ENCODE measurements at regions not wholly inside any gene's neighbourhood (a gene's known extent, or its start where the extent isn't known, plus 50 kb on each side); places are given as distances from the start of the nearest gene placed in this dataset.

DNA sequence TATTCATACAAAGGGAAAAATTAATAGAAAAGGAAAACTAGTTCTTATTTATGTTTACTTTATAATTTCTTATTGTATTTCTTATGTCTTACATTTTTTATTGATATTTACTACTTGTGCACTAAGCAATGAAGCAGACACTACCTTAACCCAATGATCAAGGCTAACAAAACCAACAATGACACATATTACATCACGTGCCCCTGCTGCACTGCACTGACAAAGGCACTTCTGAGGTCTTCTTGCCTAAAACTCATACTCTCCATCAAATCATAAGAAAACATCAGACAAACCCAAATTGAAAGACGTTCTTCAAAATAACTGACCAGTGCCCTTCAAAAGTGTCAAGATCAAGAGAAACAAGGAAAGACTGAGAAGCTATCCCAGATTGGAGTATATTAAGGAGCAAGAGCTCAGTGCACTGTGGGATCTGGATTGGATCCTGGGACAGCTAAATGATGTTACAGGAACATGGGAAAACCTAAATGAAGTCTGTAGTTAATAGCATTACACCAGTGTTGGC, 230.9 kb downstream of the AUH start:
- H3K36me3 ChIP-seq, result no peaks in the 10 kb centered on the region
- H3K4me3 ChIP-seq, result no peak overlapping the region
- H3K4me1 ChIP-seq, result no peaks in the 10 kb centered on the region
- ATAC-seq (no peak), DNase-seq (no peak)
- no peaks in the 10 kb centered on the region for H3K27me3 ChIP-seq
- intact Hi-C loops (cut with DNase I; ENCODE audit: low total_unique reads) (loop anchor here (10.0 kb wide), 1 partner anchor 534 kb away; no protein-coding TSS in a partner anchor), in situ Hi-C loops (cut with MboI; ENCODE audit: low sequenced_read_pairs in 4 of 4) (no loop called here)
- no peaks in the 10 kb centered on the region for H3K9me3 ChIP-seq
- H3K27ac ChIP-seq, result no peak overlapping the region
- TF ChIP-seq POLR2A (IDR thresholded peaks at IDR 0.05), result no peak
- TF ChIP-seq CTCF (IDR thresholded peaks at IDR 0.05 in 4 of 5, conservative IDR thresholded peaks at IDR 0.05 in 1 of 5), result no peak

DNA sequence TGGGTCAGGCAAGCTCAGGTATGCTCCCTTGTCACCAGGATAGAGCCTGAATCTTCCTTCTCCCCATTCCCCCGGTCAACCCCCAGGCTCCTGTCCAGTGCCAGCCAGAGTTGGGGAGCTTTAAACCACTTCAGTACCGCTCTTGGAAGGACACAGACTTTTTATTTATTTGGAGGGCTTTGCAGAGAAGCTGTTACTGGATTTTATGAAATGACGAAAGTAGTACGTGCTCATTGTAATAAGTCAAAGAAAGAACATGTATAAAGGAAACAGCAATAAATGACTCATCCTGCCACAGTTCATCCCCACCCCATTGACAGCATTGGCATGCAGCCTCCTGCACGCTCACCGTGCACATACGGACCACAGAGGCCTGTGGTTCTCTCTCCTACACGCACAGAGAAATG, 230.3 kb downstream of the AUH start:
- TF ChIP-seq POLR2A (IDR thresholded peaks at IDR 0.05) (no peak), CTCF (IDR thresholded peaks at IDR 0.05 in 4 of 5, conservative IDR thresholded peaks at IDR 0.05 in 1 of 5) (no peak)
- Histone ChIP-seq H3K27ac (no peak overlapping the region), H3K9me3 (no peaks in the 10 kb centered on the region), H3K27me3 (no peaks in the 10 kb centered on the region), H3K4me1 (no peaks in the 10 kb centered on the region), H3K4me3 (no peak overlapping the region), H3K36me3 (no peaks in the 10 kb centered on the region)
- peak; percentile 33 to 42 for ATAC-seq
- DNase-seq, result no peak
- intact Hi-C loops (cut with DNase I; ENCODE audit: low total_unique reads) (loop anchor here (10.0 kb wide), 1 partner anchor 533 kb away; no protein-coding TSS in a partner anchor), in situ Hi-C loops (cut with MboI; ENCODE audit: low sequenced_read_pairs in 4 of 4) (no loop called here)

DNA sequence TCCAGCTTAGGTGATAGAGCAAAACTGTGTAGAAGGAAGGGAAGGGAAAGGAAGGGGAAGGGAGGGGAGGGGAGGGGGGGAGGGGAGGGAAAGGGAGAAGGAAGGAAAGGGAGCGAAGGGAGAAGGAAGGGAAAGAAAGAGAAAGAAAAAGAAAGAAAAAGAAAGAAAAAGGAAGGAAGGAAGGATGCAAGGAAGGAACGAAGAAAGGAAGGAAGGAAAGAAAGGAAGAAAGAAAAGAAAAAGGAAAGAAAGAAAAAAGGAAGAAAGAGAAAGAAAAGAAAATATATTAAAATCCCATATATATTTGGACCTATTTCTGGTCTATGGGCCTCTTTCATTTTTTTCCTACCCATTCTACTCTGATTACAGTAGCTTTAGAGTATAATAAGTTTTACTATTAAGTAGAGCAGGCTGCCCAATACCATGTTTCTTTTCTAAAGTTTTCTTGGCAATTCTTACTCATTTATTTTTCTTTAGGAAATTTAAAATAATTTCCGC, 229.1 kb downstream of the AUH start:
- DNase-seq (no peak), ATAC-seq (no peak)
- intact Hi-C loops (cut with DNase I; ENCODE audit: low total_unique reads) (loop anchor here (10.0 kb wide), 1 partner anchor 532 kb away; no protein-coding TSS in a partner anchor), in situ Hi-C loops (cut with MboI; ENCODE audit: low sequenced_read_pairs in 4 of 4) (no loop called here)
- Histone ChIP-seq H3K27me3 (no peaks in the 10 kb centered on the region), H3K36me3 (no peaks in the 10 kb centered on the region), H3K9me3 (no peaks in the 10 kb centered on the region), H3K27ac (no peak overlapping the region), H3K4me1 (no peaks in the 10 kb centered on the region), H3K4me3 (no peak overlapping the region)
- TF ChIP-seq CTCF (IDR thresholded peaks at IDR 0.05 in 4 of 5, conservative IDR thresholded peaks at IDR 0.05 in 1 of 5), result no peak
- TF ChIP-seq POLR2A (IDR thresholded peaks at IDR 0.05), result no peak

- H3K4me1 ChIP-seq, result no peaks in the 10 kb centered on the region
- no peaks in the 10 kb centered on the region for H3K36me3 ChIP-seq
- H3K27me3 ChIP-seq, result no peaks in the 10 kb centered on the region
- H3K27ac ChIP-seq, result no peak overlapping the region
- H3K4me3 ChIP-seq, result no peak overlapping the region
- TF ChIP-seq CTCF (IDR thresholded peaks at IDR 0.05 in 4 of 5, conservative IDR thresholded peaks at IDR 0.05 in 1 of 5), result no peak
- TF ChIP-seq POLR2A (IDR thresholded peaks at IDR 0.05), result no peak
- no peak for DNase-seq
- intact Hi-C loops (cut with DNase I; ENCODE audit: low total_unique reads) (loop anchor here (10.0 kb wide), 1 partner anchor 530 kb away; no protein-coding TSS in a partner anchor), in situ Hi-C loops (cut with MboI; ENCODE audit: low sequenced_read_pairs in 4 of 4) (no loop called here)
- no peaks in the 10 kb centered on the region for H3K9me3 ChIP-seq
- ATAC-seq, result no peak
Observed at GRCh38 chr9:91134608-91135007, 227.1 kb downstream of the AUH start.

- no peak overlapping the region for H3K4me3 ChIP-seq
- H3K27me3 ChIP-seq, result no peaks in the 10 kb centered on the region
- in situ Hi-C loops (cut with MboI; ENCODE audit: low sequenced_read_pairs in 4 of 4) (no loop called here), intact Hi-C loops (cut with DNase I; ENCODE audit: low total_unique reads) (loop anchor here (10.0 kb wide), 1 partner anchor 527 kb away; no protein-coding TSS in a partner anchor)
- DNase-seq (no peak), ATAC-seq (no peak)
- H3K4me1 ChIP-seq, result no peaks in the 10 kb centered on the region
- H3K36me3 ChIP-seq, result no peaks in the 10 kb centered on the region
- no peak overlapping the region for H3K27ac ChIP-seq
- no peak for TF ChIP-seq POLR2A (IDR thresholded peaks at IDR 0.05)
- no peak for TF ChIP-seq CTCF (IDR thresholded peaks at IDR 0.05 in 4 of 5, conservative IDR thresholded peaks at IDR 0.05 in 1 of 5)
- H3K9me3 ChIP-seq, result no peaks in the 10 kb centered on the region
Observed at GRCh38 chr9:91137391-91137790, 224.3 kb downstream of the AUH start.
